ENCODE measurements at regions not wholly inside any gene's neighbourhood (a gene's known extent, or its start where the extent isn't known, plus 50 kb on each side); places are given as distances from the start of the nearest gene placed in this dataset.

DNA sequence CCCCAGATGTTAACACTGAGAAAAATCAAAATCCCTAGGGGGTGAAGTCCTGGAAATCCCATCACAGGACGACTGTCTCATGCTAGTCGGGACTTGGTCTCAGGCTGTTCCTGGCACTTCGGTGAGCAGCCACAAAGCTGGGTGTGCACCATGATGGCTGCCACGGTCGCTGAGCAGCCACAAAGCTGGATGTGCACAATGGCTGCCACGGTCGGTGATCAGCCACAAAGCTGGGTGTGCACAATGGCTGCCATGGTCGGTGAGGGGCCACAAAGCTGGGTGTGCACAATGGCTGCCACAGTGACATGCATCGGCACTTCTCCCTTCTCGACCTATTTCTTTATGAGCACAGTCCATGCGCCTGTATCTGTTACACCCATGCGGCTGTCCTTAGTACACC lies 505.1 kb downstream of the TCERG1L start:
- no peak for DNase-seq
- TF ChIP-seq POLR2A (IDR thresholded peaks at IDR 0.05): no peak
- TF ChIP-seq, protein P1, sequence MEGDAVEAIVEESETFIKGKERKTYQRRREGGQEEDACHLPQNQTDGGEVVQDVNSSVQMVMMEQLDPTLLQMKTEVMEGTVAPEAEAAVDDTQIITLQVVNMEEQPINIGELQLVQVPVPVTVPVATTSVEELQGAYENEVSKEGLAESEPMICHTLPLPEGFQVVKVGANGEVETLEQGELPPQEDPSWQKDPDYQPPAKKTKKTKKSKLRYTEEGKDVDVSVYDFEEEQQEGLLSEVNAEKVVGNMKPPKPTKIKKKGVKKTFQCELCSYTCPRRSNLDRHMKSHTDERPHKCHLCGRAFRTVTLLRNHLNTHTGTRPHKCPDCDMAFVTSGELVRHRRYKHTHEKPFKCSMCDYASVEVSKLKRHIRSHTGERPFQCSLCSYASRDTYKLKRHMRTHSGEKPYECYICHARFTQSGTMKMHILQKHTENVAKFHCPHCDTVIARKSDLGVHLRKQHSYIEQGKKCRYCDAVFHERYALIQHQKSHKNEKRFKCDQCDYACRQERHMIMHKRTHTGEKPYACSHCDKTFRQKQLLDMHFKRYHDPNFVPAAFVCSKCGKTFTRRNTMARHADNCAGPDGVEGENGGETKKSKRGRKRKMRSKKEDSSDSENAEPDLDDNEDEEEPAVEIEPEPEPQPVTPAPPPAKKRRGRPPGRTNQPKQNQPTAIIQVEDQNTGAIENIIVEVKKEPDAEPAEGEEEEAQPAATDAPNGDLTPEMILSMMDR (IDR thresholded peaks at IDR 0.05): no peak
- 78 to 80% methylated on average over 11 to 12 of the region's 12 CpGs for WGBS, 2 donors
- no peak overlapping the region for H3K4me3 ChIP-seq
- no peaks in the 10 kb centered on the region for H3K4me1 ChIP-seq
- H3K27me3 ChIP-seq: peaks cover 0 to 12% (median 0%) of the 10 kb centered on the region in 4 donors
- intact Hi-C loops (cut with DNase I): no loop called here
- no peaks in the 10 kb centered on the region for H3K36me3 ChIP-seq
- no peak overlapping the region for H3K27ac ChIP-seq
- H3K9me3 ChIP-seq: no peaks in the 10 kb centered on the region

DNA sequence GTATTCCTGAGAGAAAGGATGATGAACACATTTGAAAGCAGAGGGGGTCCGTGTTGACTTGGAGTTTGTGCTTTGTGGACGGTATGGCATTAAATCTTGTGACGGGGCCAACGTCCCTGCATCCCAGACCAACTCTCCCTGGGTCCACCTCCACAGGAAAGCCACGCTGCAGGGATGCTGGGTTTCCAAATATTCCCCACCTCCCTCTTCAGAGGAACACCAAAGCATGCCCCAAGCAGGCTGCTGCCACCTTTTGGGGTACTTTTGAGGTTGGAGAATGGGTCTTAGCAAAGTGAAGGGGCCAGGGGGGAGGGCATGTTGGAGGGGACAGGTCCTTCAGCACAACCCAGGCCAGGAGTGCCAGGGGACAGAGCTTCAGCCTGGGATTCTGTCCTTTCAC lies 504.4 kb downstream of the TCERG1L start:
- intact Hi-C loops (cut with DNase I): no loop called here
- 60 to 70% methylated on average over 5 of the region's 5 CpGs for WGBS, 2 donors
- no peaks in the 10 kb centered on the region for H3K9me3 ChIP-seq
- DNase-seq: no peak
- no peak for TF ChIP-seq POLR2A (IDR thresholded peaks at IDR 0.05)
- TF ChIP-seq, protein P1 (IDR thresholded peaks at IDR 0.05): no peak
- no peak overlapping the region for H3K4me3 ChIP-seq
- H3K27me3 ChIP-seq: peaks cover 0 to 12% (median 0%) of the 10 kb centered on the region in 4 donors
- no peaks in the 10 kb centered on the region for H3K36me3 ChIP-seq
- H3K27ac ChIP-seq: no peak overlapping the region
- no peaks in the 10 kb centered on the region for H3K4me1 ChIP-seq

DNA sequence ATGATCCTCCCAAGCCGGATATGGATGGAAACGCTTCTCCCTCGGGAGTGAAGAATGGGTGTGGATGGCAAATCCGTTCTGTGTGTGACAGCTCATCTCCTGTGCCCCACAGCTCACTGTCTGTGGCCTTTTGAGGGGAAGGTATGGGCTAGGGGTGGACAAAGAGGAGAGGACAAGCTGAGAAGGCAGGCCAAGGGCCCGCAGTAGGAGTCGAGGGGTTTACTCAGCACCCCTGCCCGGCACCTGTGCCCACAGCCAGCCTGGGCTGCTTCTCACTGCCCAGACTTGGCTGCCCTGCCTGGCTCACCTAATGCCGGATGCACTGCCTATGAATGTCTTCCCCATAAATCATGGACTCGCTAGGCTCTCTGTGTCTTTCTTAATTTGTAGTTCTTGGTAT lies 503.8 kb downstream of the TCERG1L start:
- Histone ChIP-seq H3K9me3 (no peaks in the 10 kb centered on the region), H3K27ac (no peak overlapping the region), H3K27me3 (peaks cover 0 to 12% (median 0%) of the 10 kb centered on the region in 4 donors), H3K4me1 (no peaks in the 10 kb centered on the region), H3K4me3 (no peak overlapping the region), H3K36me3 (no peaks in the 10 kb centered on the region)
- TF ChIP-seq POLR2A (IDR thresholded peaks at IDR 0.05): no peak
- TF ChIP-seq, protein P1 (IDR thresholded peaks at IDR 0.05): no peak
- WGBS, 2 donors: 71% methylated on average over 8 to 9 of the region's 9 CpGs
- intact Hi-C loops (cut with DNase I): no loop called here
- DNase-seq: no peak

DNA sequence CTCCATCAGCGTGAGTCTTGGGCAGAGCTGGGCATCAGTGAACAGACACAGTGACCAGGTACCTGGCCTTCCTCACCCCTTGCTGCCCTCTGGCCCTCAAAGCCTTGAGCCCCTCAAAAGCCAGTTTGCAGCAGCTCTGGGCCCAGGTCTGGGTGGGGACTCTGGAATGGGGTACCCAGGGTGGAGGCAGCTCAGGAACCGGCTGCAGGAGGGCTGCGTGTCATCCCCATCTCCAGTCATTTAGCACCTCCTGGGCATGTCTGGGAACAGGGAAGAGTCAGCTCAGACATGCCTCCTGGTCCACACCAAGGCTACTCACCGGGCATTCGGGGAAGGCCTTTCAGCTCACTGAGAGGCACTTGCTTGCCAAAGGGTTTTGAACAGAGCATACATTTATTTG lies 503.3 kb downstream of the TCERG1L start:
- WGBS, 2 donors: 71 to 100% methylated on average over 1 of the region's 5 CpGs
- intact Hi-C loops (cut with DNase I): no loop called here
- Histone ChIP-seq H3K4me1 (no peaks in the 10 kb centered on the region), H3K9me3 (no peaks in the 10 kb centered on the region), H3K36me3 (no peaks in the 10 kb centered on the region), H3K27me3 (peaks cover 0 to 12% (median 0%) of the 10 kb centered on the region in 4 donors), H3K27ac (no peak overlapping the region), H3K4me3 (no peak overlapping the region)
- TF ChIP-seq, protein P1 (IDR thresholded peaks at IDR 0.05): no peak
- no peak for TF ChIP-seq POLR2A (IDR thresholded peaks at IDR 0.05)
- no peak for DNase-seq

DNA sequence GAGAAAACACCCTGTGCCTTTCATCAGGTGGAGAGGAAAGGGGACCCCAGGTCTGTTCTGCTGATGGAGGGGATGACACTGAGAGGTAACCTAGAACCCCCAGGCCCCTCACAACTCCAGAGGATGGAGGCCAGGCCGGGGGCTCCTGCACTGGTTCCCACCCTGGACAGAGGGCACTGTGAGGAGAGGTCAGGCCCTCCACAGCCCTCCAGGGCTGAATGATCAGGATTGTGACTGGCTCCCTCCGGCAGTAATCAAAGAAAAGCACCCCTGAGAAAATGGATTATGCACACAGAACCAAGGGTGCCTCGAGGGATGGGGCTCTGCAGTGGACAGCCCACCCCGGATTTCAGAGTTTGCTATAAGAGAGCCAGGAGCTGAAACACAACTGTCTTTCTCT lies 502.8 kb downstream of the TCERG1L start:
- Histone ChIP-seq H3K27me3 (peaks cover 0 to 12% (median 0%) of the 10 kb centered on the region in 4 donors), H3K36me3 (no peaks in the 10 kb centered on the region), H3K27ac (no peak overlapping the region), H3K9me3 (no peaks in the 10 kb centered on the region), H3K4me3 (no peak overlapping the region), H3K4me1 (no peaks in the 10 kb centered on the region)
- no peak for DNase-seq
- 32 to 46% methylated on average over 3 to 4 of the region's 4 CpGs for WGBS, 2 donors
- TF ChIP-seq, protein P1 (IDR thresholded peaks at IDR 0.05): no peak
- no peak for TF ChIP-seq POLR2A (IDR thresholded peaks at IDR 0.05)
- intact Hi-C loops (cut with DNase I): no loop called here
